BJ (cell line): ENCODE measurements at regions not wholly inside any gene's neighbourhood (a gene's known extent, or its start where the extent isn't known, plus 50 kb on each side); places are given as distances from the start of the nearest gene placed in this dataset.

ENCODE experiments used
- CTCF ChIA-PET: fragments of 350-600 bp; formaldehyde crosslinking; extraction: SDS; loops from one replicate; lab custom pipeline; 2021; ENCODE audit warnings: antibody characterized with exemption, inconsistent platforms; lab: Yijun Ruan, JAX
- POLR2A ChIA-PET: fragments of 300-600 bp; sonication (Branson Sonifier 250); formaldehyde crosslinking; extraction: SDS; loops from one replicate; lab custom pipeline; 2021; ENCODE audit warnings: antibody characterized with exemption; lab: Charles Lee
- DNase-seq: peaks from one replicate; pipeline ENCODE4 v3.0.0-alpha.2; 2011; ENCODE audit warnings: low read depth
- H3K27me3 ChIP-seq: 2 replicates; pipeline ENCODE4 v1.6.0; 2011; ENCODE audit warnings: low read length; ENCODE audit not compliant: control insufficient read depth, insufficient read depth
- H3K36me3 ChIP-seq: 2 replicates; pipeline ENCODE4 v1.5.1; 2011; ENCODE audit warnings: low read length; ENCODE audit not compliant: control insufficient read depth, insufficient read depth
- H3K4me3 ChIP-seq: 2 replicates; pipeline ENCODE4 v1.5.1; 2011; ENCODE audit warnings: low read depth, mild to moderate bottlenecking, control low read depth, low read length
- CTCF ChIP-seq: IDR thresholded peaks from 2 replicates; pipeline ENCODE4 v1.5.1; 2011; ENCODE audit warnings: low read depth, mild to moderate bottlenecking, control low read depth, inconsistent platforms, low read length, moderate library complexity; ENCODE audit not compliant: insufficient read depth

GRCh38 chr4:23635468-23635867, 254.4 kb downstream of the PPARGC1A start:
- ChIA-PET CTCF (no interaction called here), POLR2A (no interaction called here)
- Histone ChIP-seq H3K36me3 (no peaks in the 10 kb centered on the region), H3K4me3 (no peak overlapping the region), H3K27me3 (no peaks in the 10 kb centered on the region)
- DNase-seq: no peak
- no peak for TF ChIP-seq CTCF

- no peak for TF ChIP-seq CTCF
- CTCF ChIA-PET: no interaction called here
- H3K4me3 ChIP-seq: no peak overlapping the region
- DNase-seq: no peak
- no peaks in the 10 kb centered on the region for H3K36me3 ChIP-seq
- POLR2A ChIA-PET: no interaction called here
- H3K27me3 ChIP-seq: no peaks in the 10 kb centered on the region
These were observed 258.4 kb downstream of the PPARGC1A start for GRCh38 chr4:23631255-23631950.

- CTCF ChIA-PET: no interaction called here
- DNase-seq: no peak
- H3K27me3 ChIP-seq: no peaks in the 10 kb centered on the region
- no peak overlapping the region for H3K4me3 ChIP-seq
- POLR2A ChIA-PET: no interaction called here
- no peak for TF ChIP-seq CTCF
- H3K36me3 ChIP-seq: no peaks in the 10 kb centered on the region
These were observed 259.7 kb downstream of the PPARGC1A start for GRCh38 chr4:23630110-23630509.

- CTCF ChIA-PET: no interaction called here
- no peaks in the 10 kb centered on the region for H3K36me3 ChIP-seq
- H3K4me3 ChIP-seq: no peak overlapping the region
- H3K27me3 ChIP-seq: no peaks in the 10 kb centered on the region
- no peak for TF ChIP-seq CTCF
- no peak for DNase-seq
- POLR2A ChIA-PET: no interaction called here
These were observed 260.4 kb downstream of the PPARGC1A start for GRCh38 chr4:23629421-23629820.

GRCh38 chr4:23614284-23614892, 275.5 kb downstream of the PPARGC1A start:
- TF ChIP-seq CTCF: no peak
- Histone ChIP-seq H3K27me3 (no peaks in the 10 kb centered on the region), H3K4me3 (no peak overlapping the region), H3K36me3 (no peaks in the 10 kb centered on the region)
- DNase-seq: no peak
- CTCF ChIA-PET: no interaction called here
- POLR2A ChIA-PET: no interaction called here
